Heart right ventricle (tissue), 16 donors: ENCODE measurements at regions not wholly inside any gene's neighbourhood (a gene's known extent, or its start where the extent isn't known, plus 50 kb on each side); places are given as distances from the start of the nearest gene placed in this dataset.

Experiments
- ATAC-seq, 8 donors: fragments of 200-7000 bp; cut with Tn5 transposase; one replicate each; pipeline ENCODE4 v1.9.1; 2020; ENCODE audit warnings: mild to moderate bottlenecking in 8 of 8, moderate library complexity in 8 of 8, moderate number of reproducible peaks in 1 of 8
- DNase-seq, 2 donors: peaks; one replicate each; pipeline ENCODE4 v3.0.0-alpha.2; 2020
- H3K27ac ChIP-seq, 10 donors: fragments of 200-600 bp; sonication (generic) in 2 of 10; one replicate each; pipeline versions ENCODE4 v1.5.0 to v1.8.0; 2020 to 2022; ENCODE audit warnings: mild to moderate bottlenecking in 3 of 10
- H3K27me3 ChIP-seq, 7 donors: fragments of 200-600 bp; one replicate each; pipeline ENCODE4 v1.8.0; 2021 to 2022; ENCODE audit warnings: mild to moderate bottlenecking in 2 of 7
- H3K36me3 ChIP-seq, 9 donors: fragments of 200-600 bp; sonication (generic) in 1 of 9; one replicate each; pipeline versions ENCODE4 v1.5.0 to v1.8.0; 2020 to 2022; ENCODE audit warnings: mild to moderate bottlenecking in 2 of 9
- H3K4me1 ChIP-seq, 9 donors: fragments of 200-600 bp; sonication (generic) in 1 of 9; one replicate each; pipeline versions ENCODE4 v1.5.0 to v1.8.0; 2020 to 2022; ENCODE audit warnings: mild to moderate bottlenecking in 4 of 9
- H3K4me3 ChIP-seq, 10 donors: fragments of 200-600 bp; sonication (generic) in 2 of 10; one replicate each; pipeline versions ENCODE4 v1.5.0 to v1.8.0; 2020 to 2022; ENCODE audit warnings: mild to moderate bottlenecking in 7 of 10, moderate library complexity in 2 of 10
- H3K9me3 ChIP-seq, 11 donors: fragments of 200-600 bp in 10 of 11; sonication (generic) in 2 of 11; one replicate each; pipeline versions ENCODE4 v1.5.0 to v1.8.0; 2013 to 2022; ENCODE audit warnings: mild to moderate bottlenecking in 2 of 11, control low read depth in 1 of 11, moderate library complexity in 1 of 11
- WGBS, 2 donors: extraction: QIAGEN DNeasy Blood & Tissue Kit; methylation state at CpG; one replicate each; pipeline ENCODE4 v1.1.7; 2013; ENCODE audit warnings: inconsistent platforms in 1 of 2; 5-methylcytosine and 5-hydroxymethylcytosine counted together
- intact Hi-C, 10 donors: fragments of 100-400 bp; cut with DNase I; formaldehyde crosslinking; loops; one replicate each; pipeline versions ENCODE4 v1.11.1 to v1.14.2; 2022
- TF ChIP-seq, protein P1 (sequence below), 9 donors: fragments of 200-600 bp; sonication (generic) in 2 of 9; IDR thresholded peaks; one replicate each; pipeline versions ENCODE4 v1.5.0 to v1.8.0; 2021 to 2022; ENCODE audit warnings: antibody characterized with exemption in 9 of 9, mild to moderate bottlenecking in 5 of 9, moderate library complexity in 1 of 9
- donor health status: Arrhythmogenic right ventricular cardiomyopathy.
- donor health status: ischemic (EF 13 %, LVEDD 7.1; RV severe dilation, severe dysfunction).
- donor health status: healthy with polysubstance abuse.
- donor health status: DM: no; HTN: yes; CAD: no.
- donor health status: DM: no; HTN: no; CAD: no.
- donor health status: ischemic (EF 25% LVEDD 6.9; RV normal size, moderate dysfunction).
- donor health status: ischemic (EF 25% LVEDD 5.7; RV mildly dilated, moderate dysfunction).
- donor health status: healthy.
- donor health status: DM: yes; HTN: yes; CAD: no.
- donor health status: Ischemic cardiomyopathy.
- donor health status: ischemic (EF 35%, LVEDD 5.7; RV mildly dilated, moderate dysfunction).
- donor health status: nonischemic (EF 11% LVEDD 7.7; RV severe dilation, severe dysfunction).
- donor health status: DM: yes; HTN: yes; CAD: no.
- donor health status: PGD.
- donor health status: ischemic (EF 29% LVEDD 5.4; RV normal size, mild dysfunction).
- donor health status: nonischemic (EF 23%, LVEDD 6.1; RV moderate dilation, normal function).

- no peak for DNase-seq
These were observed 393.1 kb upstream of the ZNF717 start for GRCh38 chr3:76178412-76178811.

GRCh38 chr3:76181213-76181612, 395.9 kb upstream of the ZNF717 start:
- DNase-seq (no peak), ATAC-seq (no peak)
- Histone ChIP-seq H3K4me3 (no peak overlapping the region), H3K27me3 (no peaks in the 10 kb centered on the region), H3K9me3 (peaks cover 0 to 6% (median 0%) of the 10 kb centered on the region in 11 donors), H3K4me1 (no peaks in the 10 kb centered on the region), H3K27ac (no peak overlapping the region), H3K36me3 (no peaks in the 10 kb centered on the region)
- TF ChIP-seq, protein P1, sequence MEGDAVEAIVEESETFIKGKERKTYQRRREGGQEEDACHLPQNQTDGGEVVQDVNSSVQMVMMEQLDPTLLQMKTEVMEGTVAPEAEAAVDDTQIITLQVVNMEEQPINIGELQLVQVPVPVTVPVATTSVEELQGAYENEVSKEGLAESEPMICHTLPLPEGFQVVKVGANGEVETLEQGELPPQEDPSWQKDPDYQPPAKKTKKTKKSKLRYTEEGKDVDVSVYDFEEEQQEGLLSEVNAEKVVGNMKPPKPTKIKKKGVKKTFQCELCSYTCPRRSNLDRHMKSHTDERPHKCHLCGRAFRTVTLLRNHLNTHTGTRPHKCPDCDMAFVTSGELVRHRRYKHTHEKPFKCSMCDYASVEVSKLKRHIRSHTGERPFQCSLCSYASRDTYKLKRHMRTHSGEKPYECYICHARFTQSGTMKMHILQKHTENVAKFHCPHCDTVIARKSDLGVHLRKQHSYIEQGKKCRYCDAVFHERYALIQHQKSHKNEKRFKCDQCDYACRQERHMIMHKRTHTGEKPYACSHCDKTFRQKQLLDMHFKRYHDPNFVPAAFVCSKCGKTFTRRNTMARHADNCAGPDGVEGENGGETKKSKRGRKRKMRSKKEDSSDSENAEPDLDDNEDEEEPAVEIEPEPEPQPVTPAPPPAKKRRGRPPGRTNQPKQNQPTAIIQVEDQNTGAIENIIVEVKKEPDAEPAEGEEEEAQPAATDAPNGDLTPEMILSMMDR (IDR thresholded peaks at IDR 0.05): no peak
- intact Hi-C loops: no loop called here
- WGBS, 2 donors: 68 to 87% methylated on average over 2 of the region's 2 CpGs

More at GRCh38 chr3:76178412-76178811, 393.1 kb upstream of the ZNF717 start:
- Histone ChIP-seq H3K36me3 (no peaks in the 10 kb centered on the region), H3K27me3 (no peaks in the 10 kb centered on the region), H3K9me3 (peaks cover 0 to 28% (median 0%) of the 10 kb centered on the region in 11 donors), H3K4me1 (no peaks in the 10 kb centered on the region), H3K4me3 (no peak overlapping the region), H3K27ac (no peak overlapping the region)
- WGBS, 2 donors: 80 to 88% methylated on average over 3 of the region's 3 CpGs
- intact Hi-C loops: no loop called here
- TF ChIP-seq, protein P1 (IDR thresholded peaks at IDR 0.05): no peak
- ATAC-seq: no peak

DNA sequence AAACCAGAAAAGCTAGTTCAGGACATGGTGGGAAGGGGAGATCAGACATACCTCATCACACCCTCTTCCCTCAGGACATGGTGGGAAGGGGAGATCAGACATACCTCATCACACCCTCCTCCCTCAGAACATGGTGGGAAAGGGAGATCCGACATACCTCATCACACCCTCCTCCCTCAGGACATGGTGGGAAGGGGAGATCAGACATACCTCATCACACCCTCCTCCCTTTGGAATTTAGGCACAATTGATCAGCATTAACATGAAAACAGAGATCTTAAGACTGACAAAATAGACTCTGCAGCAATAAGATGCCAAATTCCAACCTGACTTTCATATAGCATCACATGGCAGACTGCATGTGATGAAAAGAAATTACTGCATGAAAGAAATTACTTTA, 412.7 kb upstream of the ZNF717 start:
- intact Hi-C loops: no loop called here
- TF ChIP-seq, protein P1 (IDR thresholded peaks at IDR 0.05): no peak
- Histone ChIP-seq H3K9me3 (peaks cover 0 to 11% (median 0%) of the 10 kb centered on the region in 11 donors), H3K27ac (no peak overlapping the region), H3K36me3 (no peaks in the 10 kb centered on the region), H3K27me3 (no peaks in the 10 kb centered on the region), H3K4me3 (no peak overlapping the region), H3K4me1 (no peaks in the 10 kb centered on the region)
- 67 to 73% methylated on average over 1 of the region's 1 CpG for WGBS, 2 donors
- ATAC-seq (no peak), DNase-seq (no peak)

DNA sequence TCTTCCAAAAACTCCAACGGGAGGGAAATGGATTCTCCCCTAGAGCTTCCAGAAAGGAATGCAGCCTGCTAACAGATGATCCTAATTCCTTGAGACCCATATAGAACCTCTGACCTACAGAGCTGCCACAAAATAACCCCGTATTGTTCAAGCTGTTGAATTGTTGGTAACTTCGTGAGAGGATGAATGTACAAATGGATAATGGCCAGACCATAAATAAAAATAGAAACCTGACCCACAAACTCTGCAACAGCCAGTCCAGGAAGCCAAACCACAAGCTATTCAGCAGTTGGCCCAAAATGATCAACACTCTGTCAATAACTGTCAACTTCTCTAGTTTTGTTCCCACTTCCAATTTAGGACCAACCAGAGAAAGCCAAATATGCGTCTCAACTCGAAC, 414.0 kb upstream of the ZNF717 start:
- Histone ChIP-seq H3K4me3 (no peak overlapping the region), H3K36me3 (no peaks in the 10 kb centered on the region), H3K4me1 (no peaks in the 10 kb centered on the region), H3K27ac (no peak overlapping the region), H3K9me3 (peaks cover 0 to 11% (median 0%) of the 10 kb centered on the region in 11 donors), H3K27me3 (no peaks in the 10 kb centered on the region)
- DNase-seq: no peak
- WGBS, 2 donors: 64 to 76% methylated on average over 5 of the region's 5 CpGs
- TF ChIP-seq, protein P1 (IDR thresholded peaks at IDR 0.05): no peak
- no peak for ATAC-seq
- intact Hi-C loops: no loop called here
